AG08395 (cell line): ENCODE measurements at regions not wholly inside any gene's neighbourhood (a gene's known extent, or its start where the extent isn't known, plus 50 kb on each side); places are given as distances from the start of the nearest gene placed in this dataset.
"Not testable (repeated sequence)": the region's sequence is repeated elsewhere in the genome, so short reads cannot be mapped to it uniquely, and the experiment has no call there.

Experiments used
- DNase-seq: peaks from one replicate; pipeline ENCODE4 v3.0.0; 2012; ENCODE audit warnings: mixed read lengths, low spot score

DNA sequence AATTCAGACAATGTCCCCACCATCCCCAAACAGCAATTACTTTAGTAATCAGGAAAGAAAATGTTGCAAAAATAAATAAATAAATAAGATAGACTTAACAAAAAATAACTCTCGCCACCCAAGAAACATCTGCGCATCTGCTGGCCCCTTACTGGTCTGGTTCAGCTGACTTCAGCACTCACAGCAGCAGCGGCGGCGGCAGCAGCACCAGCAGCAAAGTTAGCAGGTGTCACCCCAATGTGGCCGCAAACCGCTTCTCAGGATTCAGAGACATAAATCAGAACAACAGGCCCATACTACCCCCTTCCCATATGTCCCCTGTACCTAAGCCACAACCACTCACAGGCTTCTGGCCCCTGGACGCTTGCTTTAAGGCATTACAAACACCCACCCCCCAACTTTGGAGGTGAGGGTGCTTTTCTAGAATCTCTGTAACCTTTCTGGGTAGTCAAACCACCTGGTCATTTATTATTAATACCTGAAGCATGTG, 593.0 kb downstream of the BNC2 start:
- DNase-seq: no peak

DNA sequence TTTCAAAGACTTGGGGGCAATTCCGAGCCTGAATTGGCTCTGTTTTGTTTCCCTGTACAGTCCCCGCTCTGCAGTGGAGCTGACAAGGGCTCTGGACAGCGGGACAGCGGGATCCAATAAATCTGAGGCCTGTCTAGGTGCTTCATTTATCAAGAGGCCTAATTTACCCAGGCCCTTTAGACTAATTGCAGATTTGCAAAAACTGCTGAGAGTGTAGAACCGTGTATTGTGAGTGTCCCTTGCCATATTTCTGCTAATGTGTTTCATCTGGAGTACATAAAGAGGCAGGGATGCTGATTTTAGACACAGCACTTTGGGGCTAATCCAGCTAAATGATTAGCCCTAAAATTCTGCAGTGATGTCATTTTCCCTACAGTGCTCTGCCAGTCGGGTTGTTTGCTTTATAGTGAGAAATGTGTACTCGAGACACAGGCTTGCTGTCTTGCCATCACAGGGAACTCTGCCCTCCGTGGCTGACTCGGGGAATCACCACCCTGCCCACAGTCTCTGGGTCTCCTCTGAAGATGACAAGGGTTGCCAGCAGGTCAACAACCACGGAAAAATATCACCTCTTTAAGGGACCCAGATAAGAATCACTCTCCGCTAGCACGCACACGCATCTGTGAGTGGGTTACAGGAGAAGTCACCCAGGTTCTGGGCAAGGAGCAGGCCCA, 592.0 kb downstream of the BNC2 start:
- DNase-seq: no peak

DNA sequence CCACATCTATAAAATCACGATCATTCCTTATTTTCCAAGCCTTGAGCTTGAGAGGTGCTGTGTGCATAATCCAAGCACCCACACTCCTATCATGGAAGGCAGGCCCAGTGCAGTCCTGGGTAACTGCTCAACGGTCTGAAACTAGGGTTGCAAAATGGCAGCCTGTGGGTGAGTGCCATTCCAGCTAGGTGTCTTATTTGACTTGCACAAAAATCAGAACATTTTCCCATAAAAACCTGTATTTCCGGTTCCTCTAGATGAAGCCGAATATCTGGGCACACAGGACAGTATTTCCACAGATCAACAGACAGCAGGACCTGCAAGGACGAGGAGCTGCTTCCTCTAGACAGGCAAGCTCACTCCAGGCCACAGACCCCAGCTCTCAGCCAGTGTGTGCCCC, 588.8 kb downstream of the BNC2 start:
- DNase-seq: no peak

DNA sequence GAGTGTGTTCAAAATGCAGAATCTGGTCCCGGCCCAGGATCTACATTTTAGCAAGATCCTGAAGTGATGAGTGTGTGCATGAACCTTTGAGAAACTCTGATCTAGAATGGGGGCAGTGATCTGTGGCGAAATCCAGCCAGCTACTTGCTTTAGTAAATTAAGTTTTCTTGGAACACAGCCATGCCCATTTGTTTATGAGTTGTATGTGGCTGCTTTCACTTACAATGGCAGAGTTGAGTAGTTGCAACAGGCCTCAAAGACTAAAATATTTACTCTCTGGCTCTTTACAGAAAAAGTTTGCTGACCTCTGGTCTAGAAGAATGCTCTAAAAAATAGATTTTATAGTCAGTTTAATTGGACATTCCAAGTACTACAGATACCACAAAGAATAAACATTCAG, 588.3 kb downstream of the BNC2 start:
- no peak for DNase-seq

DNA sequence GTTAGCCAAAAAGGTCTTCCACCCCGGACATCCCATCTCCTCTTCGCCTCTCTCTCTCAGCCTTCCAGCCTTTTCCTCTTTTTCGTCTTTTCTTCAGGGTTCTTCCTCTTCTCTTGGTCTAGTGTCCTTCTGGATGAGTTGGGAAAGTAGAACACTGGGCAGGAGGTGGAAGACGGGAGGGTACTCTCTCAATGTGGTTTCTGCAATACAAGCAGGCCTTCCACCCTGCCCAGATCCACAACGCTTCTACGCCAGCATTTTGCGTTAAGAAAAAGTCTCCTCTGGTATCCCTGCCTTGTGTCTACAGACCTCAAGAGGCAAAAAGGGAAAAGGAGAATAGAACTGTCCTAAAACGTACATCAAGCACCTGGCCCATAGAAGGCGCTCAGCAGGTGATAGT, 587.8 kb downstream of the BNC2 start:
- no peak for DNase-seq

DNA sequence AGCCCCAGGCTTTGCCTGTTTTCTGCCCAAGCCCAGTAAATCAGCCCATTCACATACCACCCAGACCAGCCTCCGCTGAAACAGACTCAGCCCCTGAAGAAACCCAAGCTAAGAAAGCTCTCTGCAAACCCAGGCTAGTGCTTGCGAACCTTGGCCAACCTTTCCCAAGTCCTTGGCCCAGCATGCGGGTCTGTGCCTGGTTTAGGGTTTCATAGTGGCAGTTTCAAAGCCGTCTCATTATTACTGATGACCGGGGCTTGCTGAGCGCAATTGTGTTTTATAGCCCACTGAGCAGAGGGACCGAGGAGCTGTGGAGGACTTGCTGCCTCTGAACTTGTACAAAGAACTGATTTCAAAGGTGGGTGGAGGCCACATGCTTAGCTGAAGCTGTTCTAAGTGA, 584.3 kb downstream of the BNC2 start:
- DNase-seq: no peak

DNA sequence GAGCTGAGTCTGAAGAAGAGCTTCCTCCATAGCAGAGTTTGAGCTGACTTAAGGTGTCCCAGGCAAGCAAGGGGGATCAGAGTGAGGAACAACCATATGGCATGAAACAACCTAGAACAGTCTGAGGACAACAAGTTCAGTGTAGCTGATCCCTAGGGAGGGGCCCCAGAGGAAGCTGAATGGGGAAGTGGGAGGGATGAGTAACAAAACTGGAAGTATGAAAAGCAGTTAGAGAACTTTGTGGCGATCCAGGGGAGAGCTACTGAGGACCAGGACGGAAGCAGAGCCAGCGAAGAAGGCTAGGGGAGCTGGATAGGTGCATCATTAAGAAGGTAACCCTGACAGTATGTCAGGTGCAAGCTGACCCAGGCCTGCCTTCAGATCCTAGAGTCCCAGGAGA, 580.8 kb downstream of the BNC2 start:
- no peak for DNase-seq

DNA sequence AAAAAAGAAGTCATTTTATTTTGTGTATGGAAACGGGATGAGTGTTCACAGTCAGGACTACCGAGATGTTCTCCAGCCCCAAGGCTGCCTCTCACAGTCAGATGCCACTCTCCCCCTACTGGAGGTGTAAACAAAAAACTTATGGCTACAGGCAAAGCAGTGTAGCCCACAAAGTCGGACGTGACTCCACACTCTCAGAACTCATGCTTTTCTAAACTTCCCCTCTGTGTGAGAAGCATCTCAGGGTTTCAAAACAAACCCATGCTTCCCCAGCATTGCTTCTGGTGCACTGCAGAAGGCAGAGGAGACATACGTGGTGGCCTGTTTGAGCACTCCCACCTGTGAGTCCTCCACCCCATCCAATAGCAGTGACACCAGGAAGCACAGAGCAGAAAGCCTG, 580.3 kb downstream of the BNC2 start:
- no peak for DNase-seq

DNA sequence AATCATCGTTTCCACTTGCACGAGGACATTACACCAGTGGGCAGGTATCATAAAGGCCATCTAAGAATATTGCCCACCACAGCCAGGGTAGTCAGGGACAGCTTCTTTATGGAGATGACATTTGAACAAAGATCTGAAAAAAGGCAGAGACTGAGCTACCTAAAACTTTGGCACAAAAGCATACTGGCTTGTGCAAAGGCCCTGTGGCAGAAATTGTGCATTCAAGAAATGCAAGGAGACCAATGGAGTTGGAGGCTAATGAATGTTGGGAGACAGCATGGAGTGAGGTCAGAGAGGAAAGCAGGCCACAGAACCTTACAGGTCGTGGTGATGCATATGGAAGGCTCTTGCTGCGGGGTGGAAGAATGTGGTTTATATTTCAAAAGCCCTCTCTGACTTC, 578.5 kb downstream of the BNC2 start:
- DNase-seq: no peak

DNA sequence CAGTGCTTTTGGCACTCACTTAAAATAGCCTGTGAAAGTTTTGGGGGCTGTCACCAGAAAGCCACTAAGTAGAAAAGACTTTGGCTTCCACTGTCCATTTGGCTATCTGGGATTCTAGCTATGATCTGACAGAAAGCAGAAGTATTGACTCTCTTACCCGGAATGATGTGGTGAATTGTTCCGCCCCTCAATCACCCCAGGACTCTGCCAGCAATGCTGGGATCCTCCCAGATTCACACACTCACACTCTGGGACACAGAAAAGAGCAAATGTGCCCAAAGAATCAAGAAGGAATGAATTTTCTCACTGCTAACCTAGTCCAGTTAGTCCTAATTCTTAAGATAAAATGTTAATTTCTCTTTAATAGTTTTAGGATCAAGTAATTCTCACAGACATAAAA, 576.9 kb downstream of the BNC2 start:
- peak; percentile 10 for DNase-seq

DNA sequence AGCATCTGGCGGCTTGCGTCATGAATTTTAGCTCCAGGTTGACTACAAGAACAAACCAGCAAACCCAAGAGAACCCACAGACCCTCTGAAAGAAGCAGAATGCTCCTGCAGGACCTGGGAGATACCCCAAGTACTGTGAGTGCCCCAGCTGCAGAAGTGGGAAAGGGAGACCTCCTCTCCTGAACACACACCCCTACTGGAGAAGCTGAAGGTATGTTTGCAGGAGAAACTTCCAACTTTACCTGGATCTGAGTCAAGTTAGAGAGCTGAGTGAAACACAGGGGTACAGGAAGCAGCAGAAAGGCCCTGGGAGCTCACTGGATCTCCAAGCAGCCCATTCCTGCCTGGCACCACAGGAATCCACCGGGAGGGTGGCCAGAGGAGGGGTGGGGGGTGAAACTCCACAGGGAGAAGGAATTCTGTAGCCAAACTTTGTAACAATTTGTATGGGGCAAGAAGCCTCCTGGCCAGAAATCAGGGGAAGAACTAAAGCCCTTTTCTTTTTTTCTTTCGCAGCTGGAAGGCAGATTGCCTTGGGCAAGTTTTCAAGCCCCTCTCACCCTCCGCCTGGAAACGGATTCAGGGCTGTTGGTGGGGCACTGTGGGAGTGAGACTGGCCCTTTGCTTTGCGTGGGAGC, 576.2 kb downstream of the BNC2 start:
- peak; percentile 12 for DNase-seq

DNA sequence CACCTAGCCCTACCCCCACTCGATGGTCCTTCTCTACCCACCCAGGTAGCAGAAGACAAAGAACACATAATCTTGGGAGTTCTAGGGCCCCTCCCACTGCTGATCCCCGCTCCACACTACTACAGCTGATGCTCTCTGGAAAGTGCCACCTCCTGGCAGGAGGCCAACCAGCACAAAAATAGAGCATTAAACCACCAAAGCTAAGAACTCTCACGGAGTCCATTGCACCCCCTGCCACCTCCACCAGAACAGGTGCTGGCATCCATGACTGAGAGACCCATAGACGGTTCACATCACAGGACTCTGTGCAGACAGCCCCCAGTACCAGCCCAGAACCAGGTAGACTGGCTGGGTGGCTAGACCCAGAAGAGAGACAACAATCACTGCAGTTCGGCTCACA, 575.5 kb downstream of the BNC2 start:
- not testable (repeated sequence) for DNase-seq

DNA sequence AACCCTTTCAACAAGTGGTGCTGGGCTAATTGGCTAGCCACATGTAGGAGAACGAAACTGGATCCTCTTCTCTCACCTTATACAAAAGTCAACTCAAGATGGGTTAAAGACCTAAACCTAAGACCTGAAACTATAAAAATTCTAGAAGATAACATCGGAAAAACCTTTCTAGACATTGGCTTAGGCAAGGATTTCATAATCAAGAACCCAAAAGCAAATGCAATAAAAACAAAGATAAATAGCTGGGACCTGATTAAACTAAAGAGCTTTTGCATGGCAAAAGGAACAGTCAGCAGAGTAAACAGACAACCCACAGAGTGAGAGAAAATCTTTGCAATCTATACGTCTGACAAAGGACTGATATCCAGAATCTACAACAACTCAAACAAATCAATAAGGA, 571.1 kb downstream of the BNC2 start:
- DNase-seq: not testable (repeated sequence)

DNA sequence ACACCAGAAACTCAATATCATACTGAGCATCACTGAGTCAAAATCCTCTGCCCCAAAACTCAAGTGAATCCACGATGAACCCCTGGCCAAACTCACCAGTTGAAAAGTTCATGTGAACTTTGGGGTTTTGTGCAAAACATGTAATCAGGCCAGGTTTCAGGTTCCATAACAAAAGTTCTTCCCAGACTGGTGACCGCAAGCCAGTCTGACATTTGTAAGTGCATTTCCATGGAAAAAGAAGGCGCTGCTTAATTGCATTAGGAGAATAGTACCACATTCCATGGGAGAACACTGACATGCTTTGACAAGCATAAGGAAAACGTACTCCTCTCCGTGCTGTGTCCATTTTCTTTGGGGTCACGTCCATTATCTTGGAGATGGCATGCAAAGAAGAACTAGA, 567.0 kb downstream of the BNC2 start:
- DNase-seq: no peak

DNA sequence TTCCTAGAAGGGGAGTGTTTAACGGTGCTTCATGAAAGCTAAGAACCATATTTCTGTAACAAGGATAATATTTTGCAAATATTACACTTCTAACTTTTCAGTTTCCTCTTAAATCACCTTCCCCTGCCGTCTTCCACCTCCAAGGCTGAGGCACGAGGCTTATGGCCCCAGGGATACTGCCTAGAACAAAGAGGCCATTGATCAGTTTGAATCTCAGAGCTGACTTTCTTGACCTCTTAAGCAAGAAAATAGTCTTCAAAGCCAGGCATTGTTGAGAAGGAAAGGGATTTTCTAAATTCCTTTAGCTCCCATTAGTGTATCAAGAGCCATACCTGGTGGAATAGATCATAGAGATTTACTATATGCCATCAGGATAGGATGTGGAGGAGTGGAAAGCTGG, 566.2 kb downstream of the BNC2 start:
- DNase-seq: no peak

DNA sequence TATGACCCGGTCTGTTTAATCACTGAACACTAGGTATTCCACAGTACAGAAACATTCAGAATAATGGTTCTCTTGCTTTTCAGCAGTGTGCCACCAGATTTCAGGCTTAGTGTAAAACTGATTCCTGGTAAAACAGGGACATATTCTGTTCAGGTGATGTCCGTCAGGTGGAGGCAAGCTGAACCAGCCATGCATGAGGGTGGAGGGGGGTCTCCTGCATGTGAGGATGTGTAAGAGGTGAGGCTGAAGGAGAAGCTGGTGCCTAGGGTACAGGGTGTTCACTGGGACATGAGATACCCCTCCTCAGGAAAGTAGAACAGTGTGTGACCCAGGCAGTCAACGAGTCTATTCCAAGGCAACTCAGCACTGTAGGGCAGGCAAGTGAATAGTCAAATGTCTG, 563.9 kb downstream of the BNC2 start:
- no peak for DNase-seq

DNA sequence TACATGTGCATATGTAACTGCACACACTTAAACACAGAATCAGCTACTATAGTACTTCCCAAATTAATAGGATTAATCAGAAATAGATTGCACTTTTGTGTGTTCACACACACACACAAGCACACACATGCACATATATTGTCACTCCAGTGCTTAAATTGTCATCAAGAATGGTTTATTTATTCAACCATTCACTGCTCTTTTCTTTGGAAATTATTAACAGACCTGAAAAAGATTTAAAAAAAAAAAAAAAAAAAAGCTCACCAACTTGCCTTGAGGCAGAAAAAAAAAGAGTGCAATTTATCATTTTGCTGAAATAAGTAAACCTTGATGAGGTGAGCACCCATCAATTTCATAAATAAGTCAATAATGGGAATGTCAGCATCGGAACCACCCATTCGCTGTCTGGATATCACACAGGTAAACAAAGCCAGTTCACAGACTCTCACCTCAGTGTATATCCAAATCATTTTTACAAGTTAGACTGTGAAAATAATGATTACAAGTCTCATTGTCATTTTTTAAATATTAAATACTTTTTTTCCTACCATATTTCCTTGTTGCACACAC, 562.8 kb downstream of the BNC2 start:
- no peak for DNase-seq

DNA sequence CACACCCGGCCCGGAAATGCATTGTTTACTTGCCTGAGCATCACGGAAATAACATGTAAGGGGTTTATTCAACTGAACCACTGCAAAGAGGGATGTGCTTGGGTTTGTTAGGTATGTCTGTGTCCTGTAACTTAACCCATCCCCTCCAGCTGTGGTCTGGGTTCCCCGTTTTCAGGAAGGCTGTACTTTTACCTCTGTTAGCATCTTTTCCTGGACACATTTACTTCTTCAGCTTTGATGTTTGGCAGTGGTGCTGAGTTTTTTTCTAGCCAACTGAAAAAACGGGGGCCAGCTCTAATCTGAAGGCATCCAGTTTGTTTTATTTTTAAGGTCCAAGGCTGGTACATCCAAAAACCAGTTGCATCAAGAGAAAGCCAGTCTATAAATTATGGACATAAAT, 561.8 kb downstream of the BNC2 start:
- no peak for DNase-seq

DNA sequence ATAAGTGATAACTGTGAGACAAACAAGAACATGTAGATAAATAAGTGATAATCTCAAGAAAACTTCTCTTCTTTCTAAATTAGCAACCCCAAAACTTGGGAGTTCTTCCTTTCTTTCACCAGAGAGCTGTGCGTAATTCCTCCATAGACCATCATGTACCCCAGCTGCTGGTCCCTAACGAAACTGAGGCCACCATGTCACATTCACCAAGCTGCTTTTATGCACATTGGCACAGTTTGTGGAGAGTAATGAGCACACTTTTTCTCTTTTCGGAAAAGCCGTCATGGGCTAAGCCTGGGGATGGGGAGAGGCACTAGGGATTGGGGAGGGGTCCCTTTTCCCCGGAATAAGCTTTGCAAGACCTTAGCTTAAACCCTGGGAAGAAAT, 561.4 kb downstream of the BNC2 start:
- DNase-seq: no peak

DNA sequence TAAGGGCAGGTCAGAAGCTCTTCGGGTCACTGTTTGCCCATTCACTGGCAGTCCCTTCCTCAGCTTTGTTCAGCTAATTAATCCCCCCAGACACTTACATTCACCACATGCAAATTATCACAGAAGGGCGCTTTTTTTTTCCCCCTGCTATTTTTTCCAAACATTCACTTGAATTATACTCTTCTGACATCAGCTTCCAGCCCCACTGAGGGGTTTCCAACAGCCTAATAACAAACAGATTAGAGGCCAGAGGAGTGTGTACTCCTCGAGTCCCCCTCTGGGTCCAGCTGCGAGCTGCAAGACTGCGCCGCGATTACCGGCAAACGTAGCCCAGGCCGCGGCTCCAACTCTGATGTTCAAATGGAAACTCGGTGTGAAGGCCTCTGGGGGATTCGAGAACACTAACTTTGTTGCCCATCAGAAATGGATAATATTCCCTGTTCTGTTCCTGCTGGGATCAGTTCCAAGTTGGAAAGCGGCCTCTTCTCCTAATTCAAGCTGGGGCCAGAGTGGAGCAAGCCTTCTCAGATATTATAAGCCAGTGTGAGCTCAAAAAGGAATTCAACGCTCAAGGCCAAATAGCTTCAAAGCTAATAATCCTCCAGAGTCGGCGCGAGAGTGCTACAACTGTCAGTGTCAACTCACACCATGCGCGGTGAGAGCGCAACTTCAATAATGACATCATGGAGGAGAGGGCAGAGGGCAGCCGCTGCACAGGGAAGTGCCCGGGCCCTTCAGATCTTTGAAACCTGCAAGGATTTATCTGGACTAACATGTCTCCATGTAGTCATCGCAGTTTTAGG, 560.8 kb downstream of the BNC2 start:
- DNase-seq: peak; percentile 27

DNA sequence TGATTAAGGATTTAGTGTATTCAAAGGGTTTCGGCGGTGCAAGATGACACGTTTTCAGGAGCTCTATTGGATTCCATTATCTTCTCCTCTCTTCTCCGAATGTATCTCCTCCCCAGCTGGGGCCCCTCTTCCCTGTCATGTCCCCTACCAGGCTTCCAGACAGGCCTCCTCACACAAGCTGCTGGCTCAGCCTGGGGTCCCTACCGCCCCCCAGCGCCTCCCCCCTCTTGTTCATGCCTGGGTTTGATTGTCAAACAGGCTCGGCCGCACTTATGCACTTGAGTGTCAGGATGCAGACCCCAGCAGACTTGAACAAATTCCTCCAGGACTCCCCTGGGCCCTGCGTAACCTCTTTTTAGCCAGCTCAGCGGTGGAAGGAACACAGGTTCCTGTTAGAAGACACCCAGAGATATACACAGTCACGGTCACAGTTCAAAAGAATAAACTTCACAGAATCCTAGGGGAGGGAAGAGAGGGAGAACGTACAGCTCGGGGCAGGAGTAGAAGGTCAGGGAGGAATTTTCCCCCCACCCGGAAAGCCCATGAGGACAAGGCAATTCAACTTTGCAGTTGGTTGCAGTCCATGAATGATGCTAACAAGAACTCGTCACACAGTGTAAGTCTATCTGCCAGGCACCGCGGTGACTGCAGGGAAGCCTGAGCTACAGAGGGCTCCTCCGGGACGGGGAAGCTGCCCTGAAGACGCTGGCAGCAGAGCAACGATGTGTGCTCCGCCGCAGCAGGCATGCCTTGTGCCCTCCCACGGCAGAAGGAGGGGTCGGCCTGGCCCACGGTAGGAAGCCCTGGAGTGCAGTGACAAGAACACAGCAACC, 560.0 kb downstream of the BNC2 start:
- DNase-seq: no peak

DNA sequence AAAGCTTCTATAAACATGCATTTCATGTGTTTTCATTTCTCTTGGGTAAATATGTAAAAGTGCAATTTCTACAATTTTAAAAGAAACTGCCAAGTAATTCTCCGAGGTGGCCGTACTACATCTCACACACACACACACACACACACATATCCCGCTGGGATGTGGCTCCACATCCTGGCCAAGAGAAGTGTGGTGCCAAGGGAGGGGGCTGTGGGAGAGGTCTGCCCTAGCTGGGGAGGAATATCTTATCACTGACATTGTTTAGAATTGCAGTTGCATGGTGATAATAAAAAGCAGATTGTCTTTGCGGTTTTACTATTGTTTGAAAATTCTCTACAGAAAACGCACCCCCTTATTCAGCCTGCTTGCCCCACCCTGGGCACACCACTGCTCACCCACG, 558.4 kb downstream of the BNC2 start:
- DNase-seq: no peak
